Ovary (tissue), 7 donors: ENCODE measurements at regions not wholly inside any gene's neighbourhood (a gene's known extent, or its start where the extent isn't known, plus 50 kb on each side); places are given as distances from the start of the nearest gene placed in this dataset.
"Not testable (repeated sequence)": the region's sequence is repeated elsewhere in the genome, so short reads cannot be mapped to it uniquely, and the experiment has no call there.

Experiments
- DNase-seq, 5 donors: peaks; one replicate each; pipeline ENCODE4 v3.0.0-alpha.2; 2019 to 2020
- H3K27ac ChIP-seq, 2 donors: fragments of 200-600 bp; one replicate each; pipeline versions ENCODE4 v1.5.1 to v1.8.0; 2019 to 2022
- H3K27me3 ChIP-seq: fragments of 200-600 bp; one replicate; pipeline ENCODE4 v1.8.0; 2022
- H3K36me3 ChIP-seq: fragments of 200-600 bp; sonication (generic); one replicate; pipeline ENCODE4 v1.5.1; 2019
- H3K4me1 ChIP-seq: one replicate; pipeline ENCODE4 v1.8.1; 2013; ENCODE audit warnings: mild to moderate bottlenecking, moderate library complexity; ENCODE audit not compliant: insufficient read depth
- H3K4me3 ChIP-seq: fragments of 200-600 bp; sonication (generic); one replicate; pipeline ENCODE4 v1.5.1; 2017
- H3K9me3 ChIP-seq, 2 donors: fragments of 200-600 bp in 1 of 2; sonication (generic) in 1 of 2; one replicate each; pipeline versions ENCODE4 v1.5.1 to v1.8.1; 2013 to 2019; ENCODE audit warnings: mild to moderate bottlenecking in 1 of 2, moderate library complexity in 1 of 2
- EP300 ChIP-seq: sonication (generic); formaldehyde crosslinking; IDR thresholded peaks from one replicate; pipeline ENCODE4 v1.6.1; 2017; ENCODE audit warnings: antibody characterized with exemption
- POLR2A ChIP-seq: fragments of 450-650 bp; IDR thresholded peaks from one replicate; pipeline ENCODE4 v1.6.1; 2017; ENCODE audit warnings: antibody characterized with exemption, mild to moderate bottlenecking, moderate library complexity
- WGBS, 3 donors: extraction: QIAGEN DNeasy Blood & Tissue Kit in 1 of 3; methylation state at CpG; one replicate each; pipeline versions ENCODE4 v1.1.5 to v1.1.7; 2013 to 2017; 5-methylcytosine and 5-hydroxymethylcytosine counted together
- intact Hi-C, 4 donors: fragments of 100-400 bp; cut with DNase I; formaldehyde crosslinking; loops; one replicate each; pipeline versions ENCODE4 v1.11.0 to v1.15.1; 2022 to 2023
- TF ChIP-seq, protein P1 (sequence below), 3 donors: fragments of 450-650 bp in 2 of 3; fragments of 200-600 bp in 1 of 3; IDR thresholded peaks; one replicate each; pipeline versions ENCODE4 v1.5.1 to v1.8.0; 2016 to 2022; ENCODE audit warnings: antibody characterized with exemption in 3 of 3, mild to moderate bottlenecking in 1 of 3
- donor health status: DM: no; HTN: no; CAD: no; lungs with moderate emphysema.
- donor health status: DM: no; HTN: no; CAD: no.
- donor health status: Bipolar disorder and iron deficiency.
- donor health status: DM: no; HTN: no; CAD: no.
- donor health status: DM: yes; HTN: yes; CAD: no.

DNA sequence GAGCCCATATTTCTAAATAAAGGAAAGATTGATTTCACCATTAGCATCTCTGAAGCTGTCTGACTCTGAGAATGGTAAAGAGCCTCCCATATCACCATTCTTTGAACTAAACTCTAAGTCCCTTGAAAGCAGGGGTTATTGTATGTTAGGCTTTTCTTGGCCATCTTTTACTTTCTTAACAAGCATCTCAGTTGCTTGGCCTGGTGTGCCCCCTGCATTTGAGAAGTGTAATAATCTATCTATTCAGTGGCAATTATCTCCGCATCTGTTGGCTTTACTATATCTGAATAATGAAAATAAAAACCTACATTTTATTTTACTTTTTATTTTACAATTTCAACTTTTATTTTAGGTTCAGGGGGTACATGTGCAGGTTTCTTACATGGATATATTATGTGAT lies 128.3 kb upstream of the ARMCX2 start:
- Histone ChIP-seq H3K27ac (no peak overlapping the region), H3K9me3 (no peaks in the 10 kb centered on the region), H3K4me3 (no peak overlapping the region), H3K4me1 (no peaks in the 10 kb centered on the region), H3K27me3 (no peaks in the 10 kb centered on the region), H3K36me3 (no peaks in the 10 kb centered on the region)
- WGBS, 3 donors, result 83 to 92% (median 92%) methylated on average over 1 of the region's 1 CpG
- DNase-seq, result no peak
- intact Hi-C loops, result no loop called here
- TF ChIP-seq, protein P1, sequence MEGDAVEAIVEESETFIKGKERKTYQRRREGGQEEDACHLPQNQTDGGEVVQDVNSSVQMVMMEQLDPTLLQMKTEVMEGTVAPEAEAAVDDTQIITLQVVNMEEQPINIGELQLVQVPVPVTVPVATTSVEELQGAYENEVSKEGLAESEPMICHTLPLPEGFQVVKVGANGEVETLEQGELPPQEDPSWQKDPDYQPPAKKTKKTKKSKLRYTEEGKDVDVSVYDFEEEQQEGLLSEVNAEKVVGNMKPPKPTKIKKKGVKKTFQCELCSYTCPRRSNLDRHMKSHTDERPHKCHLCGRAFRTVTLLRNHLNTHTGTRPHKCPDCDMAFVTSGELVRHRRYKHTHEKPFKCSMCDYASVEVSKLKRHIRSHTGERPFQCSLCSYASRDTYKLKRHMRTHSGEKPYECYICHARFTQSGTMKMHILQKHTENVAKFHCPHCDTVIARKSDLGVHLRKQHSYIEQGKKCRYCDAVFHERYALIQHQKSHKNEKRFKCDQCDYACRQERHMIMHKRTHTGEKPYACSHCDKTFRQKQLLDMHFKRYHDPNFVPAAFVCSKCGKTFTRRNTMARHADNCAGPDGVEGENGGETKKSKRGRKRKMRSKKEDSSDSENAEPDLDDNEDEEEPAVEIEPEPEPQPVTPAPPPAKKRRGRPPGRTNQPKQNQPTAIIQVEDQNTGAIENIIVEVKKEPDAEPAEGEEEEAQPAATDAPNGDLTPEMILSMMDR (IDR thresholded peaks at IDR 0.05), result no peak
- no peak for TF ChIP-seq EP300
- TF ChIP-seq POLR2A, result no peak

DNA sequence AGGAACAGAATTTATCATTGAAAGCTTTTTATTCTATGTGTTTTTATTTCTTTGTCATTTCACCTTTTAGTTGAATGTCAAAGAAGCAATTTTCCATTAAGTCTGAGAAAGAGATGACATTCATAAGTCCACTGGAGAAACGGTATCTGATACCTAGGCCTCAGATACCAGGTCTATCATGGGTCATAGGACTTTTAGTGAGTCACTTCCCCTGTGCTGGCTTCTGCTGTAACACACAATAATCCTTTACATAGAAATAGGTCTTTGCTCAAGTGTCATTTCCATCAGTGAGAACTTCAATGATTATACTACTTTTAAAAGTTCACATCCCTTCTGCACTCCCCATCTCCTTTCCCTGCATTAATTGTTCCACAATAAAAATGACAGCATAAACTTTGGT lies 125.5 kb upstream of the ARMCX2 start:
- no peaks in the 10 kb centered on the region for H3K27me3 ChIP-seq
- TF ChIP-seq POLR2A, result no peak
- TF ChIP-seq EP300, result no peak
- TF ChIP-seq, protein P1 (IDR thresholded peaks at IDR 0.05), result no peak
- H3K27ac ChIP-seq, result no peak overlapping the region
- H3K4me3 ChIP-seq, result no peak overlapping the region
- no peaks in the 10 kb centered on the region for H3K9me3 ChIP-seq
- intact Hi-C loops, result no loop called here
- H3K4me1 ChIP-seq, result no peaks in the 10 kb centered on the region
- H3K36me3 ChIP-seq, result no peaks in the 10 kb centered on the region
- 29 to 38% (median 29%) methylated on average over 1 of the region's 1 CpG for WGBS, 3 donors
- no peak for DNase-seq

DNA sequence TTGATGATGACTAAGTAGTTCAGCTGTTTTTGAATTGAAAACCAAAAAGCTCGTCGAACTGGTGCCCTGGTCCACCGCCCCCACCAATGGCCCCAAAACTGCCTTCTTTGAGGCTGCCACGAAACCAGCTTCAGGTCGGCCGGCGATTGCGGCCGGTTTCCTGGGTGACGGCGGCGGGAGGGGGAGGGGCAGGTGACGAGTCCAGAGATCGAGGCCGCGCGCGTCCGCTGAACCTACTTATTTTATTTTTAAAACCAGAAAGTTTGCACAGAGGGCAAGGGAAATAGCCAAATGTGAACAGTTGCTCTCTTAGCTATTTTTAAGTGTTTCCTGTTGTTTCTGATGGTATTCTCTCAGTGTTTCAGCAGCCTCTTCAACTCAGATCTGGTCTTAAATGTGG lies 120.8 kb upstream of the ARMCX2 start:
- H3K4me3 ChIP-seq, H3K9me3 ChIP-seq, H3K4me1 ChIP-seq, H3K36me3 ChIP-seq, DNase-seq, H3K27me3 ChIP-seq, H3K27ac ChIP-seq, intact Hi-C loops: not testable (repeated sequence)
- 73 to 75% (median 74%) methylated on average over 19 of the region's 19 CpGs for WGBS, 3 donors

DNA sequence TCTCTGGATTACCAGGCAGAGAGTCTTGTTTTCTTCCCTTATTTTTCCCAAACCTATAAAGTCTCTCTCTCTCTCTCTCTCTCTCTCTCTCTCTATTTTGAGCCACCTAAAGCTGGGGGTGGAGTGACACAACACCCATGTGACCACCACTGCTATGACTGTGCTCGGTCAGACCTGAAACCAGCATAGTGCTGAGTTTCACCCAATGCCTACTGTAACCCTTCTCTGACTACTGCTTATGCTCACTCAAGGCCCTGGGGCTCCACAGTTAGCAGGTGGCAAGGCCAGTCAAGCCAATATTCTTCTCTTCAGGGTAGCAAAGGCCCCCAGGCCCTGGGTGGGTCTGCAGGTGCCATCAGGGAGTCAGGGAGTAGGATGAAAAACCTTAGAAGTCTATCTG lies 114.7 kb upstream of the ARMCX2 start:
- Histone ChIP-seq H3K4me3 (no peak overlapping the region), H3K9me3 (peaks cover 0 to 3% of the 10 kb centered on the region in 2 donors), H3K36me3 (no peaks in the 10 kb centered on the region), H3K27ac (no peak overlapping the region), H3K27me3 (no peaks in the 10 kb centered on the region), H3K4me1 (no peaks in the 10 kb centered on the region)
- TF ChIP-seq EP300 (no peak), POLR2A (no peak)
- TF ChIP-seq, protein P1 (IDR thresholded peaks at IDR 0.05), result no peak
- intact Hi-C loops, result no loop called here
- WGBS, 3 donors, result 74 to 81% (median 77%) methylated on average over 1 of the region's 1 CpG
- DNase-seq, result no peak

DNA sequence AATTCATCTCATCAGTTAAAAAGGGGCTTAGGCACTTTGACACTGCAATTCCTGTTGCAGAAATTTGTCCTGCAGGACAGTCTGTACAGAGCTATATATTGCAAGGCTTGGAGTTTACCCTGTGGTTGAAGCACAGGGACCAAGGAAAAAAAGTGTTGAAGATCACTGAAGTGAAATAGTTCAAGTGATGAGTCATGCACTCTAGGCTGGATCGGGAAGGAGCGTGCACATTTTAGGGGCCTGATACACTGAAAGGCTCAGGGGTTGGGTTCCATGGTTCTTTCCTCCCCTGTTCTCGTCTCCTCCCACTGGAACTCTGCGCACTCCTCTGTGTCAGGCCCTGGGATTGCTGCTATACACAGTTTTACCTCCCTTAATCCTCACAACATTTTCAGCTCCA lies 104.9 kb upstream of the ARMCX2 start:
- Histone ChIP-seq H3K27me3 (no peaks in the 10 kb centered on the region), H3K36me3 (no peaks in the 10 kb centered on the region), H3K4me3 (no peak overlapping the region), H3K4me1 (no peaks in the 10 kb centered on the region), H3K9me3 (no peaks in the 10 kb centered on the region), H3K27ac (no peak overlapping the region)
- intact Hi-C loops, result no loop called here
- WGBS, 3 donors, result 66 to 74% (median 69%) methylated on average over 4 of the region's 4 CpGs
- TF ChIP-seq EP300 (no peak), POLR2A (no peak)
- TF ChIP-seq, protein P1 (IDR thresholded peaks at IDR 0.05), result no peak
- no peak for DNase-seq
